Prostate gland (tissue), 2 donors: ENCODE measurements at regions not wholly inside any gene's neighbourhood (a gene's known extent, or its start where the extent isn't known, plus 50 kb on each side); places are given as distances from the start of the nearest gene placed in this dataset.

Source experiments
- DNase-seq: peaks from one replicate; pipeline ENCODE4 v3.0.0-alpha.2; 2019; ENCODE audit warnings: low spot score
- H3K27ac ChIP-seq, 2 donors: fragments of 200-600 bp; sonication (generic); 2 replicates each; pipeline ENCODE4 v1.5.1; 2017 to 2019
- H3K27me3 ChIP-seq: fragments of 200-600 bp; sonication (generic); replicated peaks from 2 replicates; pipeline ENCODE4 v1.5.1; 2019; ENCODE audit not compliant: insufficient read depth
- H3K36me3 ChIP-seq, 2 donors: fragments of 200-600 bp; sonication (generic); 1 replicate in 1 of 2; 2 replicates in 1 of 2; pipeline versions ENCODE4 v1.5.1 to v1.8.1; 2017 to 2019
- H3K4me1 ChIP-seq: fragments of 200-600 bp; sonication (generic); replicated peaks from 2 replicates; pipeline ENCODE4 v1.5.1; 2019
- H3K4me3 ChIP-seq, 2 donors: fragments of 200-600 bp; sonication (generic); 2 replicates each; pipeline ENCODE4 v1.5.1; 2017 to 2019
- H3K9me3 ChIP-seq: fragments of 200-600 bp; sonication (generic); 2 replicates; pipeline ENCODE4 v1.5.1; 2017
- CTCF ChIP-seq, 4 experiments: fragments of 200-600 bp in 2 of 4; fragments of 450-650 bp in 2 of 4; sonication (generic) in 2 of 4; IDR thresholded peaks; 1 replicate in 3 of 4; 2 replicates in 1 of 4; pipeline ENCODE4 v1.5.1; 2016 to 2019; ENCODE audit warnings: antibody characterized with exemption in 4 of 4, mild to moderate bottlenecking in 2 of 4, moderate library complexity in 2 of 4
- POLR2A ChIP-seq: fragments of 450-650 bp; IDR thresholded peaks from one replicate; pipeline ENCODE4 v1.6.1; 2016; ENCODE audit warnings: antibody characterized with exemption, mild to moderate bottlenecking
- POLR2AphosphoS5 ChIP-seq: sonication (generic); formaldehyde crosslinking; IDR thresholded peaks from one replicate; pipeline ENCODE4 v1.6.1; 2017; ENCODE audit warnings: antibody characterized with exemption
- WGBS: methylation state at CpG from one replicate; pipeline ENCODE4 v1.1.5; 2018; 5-methylcytosine and 5-hydroxymethylcytosine counted together
- intact Hi-C: fragments of 100-400 bp; cut with DNase I; formaldehyde crosslinking; loops from one replicate; pipeline ENCODE4 v1.14.2; 2022

GRCh38 chr5:167712986-167713585 lies 578.4 kb upstream of the WWC1 start:
- H3K9me3 ChIP-seq, result no peaks in the 10 kb centered on the region
- H3K27ac ChIP-seq, result no peak overlapping the region
- intact Hi-C loops, result no loop called here
- H3K36me3 ChIP-seq, result no peaks in the 10 kb centered on the region
- no peaks in the 10 kb centered on the region for H3K27me3 ChIP-seq
- no peak for DNase-seq
- H3K4me3 ChIP-seq, result no peak overlapping the region
- no peak for TF ChIP-seq POLR2AphosphoS5
- no peak for TF ChIP-seq CTCF (IDR thresholded peaks at IDR 0.05)
- TF ChIP-seq POLR2A, result no peak
- no peaks in the 10 kb centered on the region for H3K4me1 ChIP-seq
- WGBS, result 52% methylated on average over 7 of the region's 7 CpGs

GRCh38 chr5:167713896-167714295 lies 577.5 kb upstream of the WWC1 start:
- TF ChIP-seq CTCF (IDR thresholded peaks at IDR 0.05), result no peak
- TF ChIP-seq POLR2A, result no peak
- no peak for TF ChIP-seq POLR2AphosphoS5
- Histone ChIP-seq H3K27me3 (no peaks in the 10 kb centered on the region), H3K36me3 (no peaks in the 10 kb centered on the region), H3K4me1 (no peaks in the 10 kb centered on the region), H3K27ac (no peak overlapping the region), H3K9me3 (no peaks in the 10 kb centered on the region), H3K4me3 (no peak overlapping the region)
- intact Hi-C loops, result no loop called here
- DNase-seq, result no peak
- WGBS, result 89% methylated on average over 1 of the region's 1 CpG

DNA sequence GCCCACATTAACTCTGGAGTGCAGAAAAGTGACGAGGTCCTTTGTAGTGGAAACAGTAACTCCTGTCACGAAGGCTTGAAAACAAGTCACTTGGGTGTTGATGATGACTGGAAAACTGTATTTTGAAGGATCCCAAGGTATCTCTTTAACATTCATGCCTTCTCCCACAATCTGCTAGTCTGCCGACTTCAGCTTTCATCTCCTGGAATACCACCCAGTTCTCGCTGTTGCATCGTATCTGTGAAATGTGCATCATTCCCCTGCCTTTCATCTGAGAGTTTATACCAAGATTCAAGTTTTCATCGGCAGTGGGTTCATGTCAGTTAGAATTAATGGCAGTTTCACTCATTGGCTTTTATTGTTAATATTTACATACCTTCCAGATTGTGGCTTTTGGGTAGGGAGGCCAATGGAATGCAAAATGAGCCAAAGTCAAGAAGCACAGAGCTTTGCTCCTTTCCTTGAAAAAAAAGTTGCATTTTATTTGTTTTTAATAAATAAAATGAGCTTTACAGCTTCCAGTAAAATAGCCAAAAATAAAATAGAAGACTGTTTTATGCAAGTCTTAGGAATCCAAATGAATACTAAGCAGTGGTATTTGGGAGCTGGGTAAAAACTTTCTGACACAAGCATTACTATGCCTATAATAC lies 575.2 kb upstream of the WWC1 start:
- WGBS, result 81% methylated on average over 6 of the region's 6 CpGs
- H3K27me3 ChIP-seq, result no peaks in the 10 kb centered on the region
- H3K4me3 ChIP-seq, result no peak overlapping the region
- DNase-seq, result no peak
- intact Hi-C loops, result no loop called here
- TF ChIP-seq POLR2AphosphoS5, result no peak
- H3K4me1 ChIP-seq, result no peaks in the 10 kb centered on the region
- H3K27ac ChIP-seq, result no peak overlapping the region
- H3K36me3 ChIP-seq, result no peaks in the 10 kb centered on the region
- H3K9me3 ChIP-seq, result no peaks in the 10 kb centered on the region

- H3K36me3 ChIP-seq, result no peaks in the 10 kb centered on the region
- no peak overlapping the region for H3K27ac ChIP-seq
- WGBS, result 89% methylated on average over 3 of the region's 3 CpGs
- DNase-seq, result no peak
- no peaks in the 10 kb centered on the region for H3K4me1 ChIP-seq
- no peaks in the 10 kb centered on the region for H3K9me3 ChIP-seq
- intact Hi-C loops, result loop anchor here (5.0 to 10.0 kb wide), 3 partner anchors 115 to 497 kb away; no protein-coding TSS in a partner anchor
- H3K4me3 ChIP-seq, result no peak overlapping the region
- H3K27me3 ChIP-seq, result no peaks in the 10 kb centered on the region
- TF ChIP-seq CTCF (IDR thresholded peaks at IDR 0.05) (no peak), POLR2AphosphoS5 (no peak), POLR2A (no peak)
These were observed 571.2 kb upstream of the WWC1 start for GRCh38 chr5:167720259-167720658.

GRCh38 chr5:167720676-167721260 lies 570.7 kb upstream of the WWC1 start:
- TF ChIP-seq POLR2A (no peak), CTCF (IDR thresholded peaks at IDR 0.05) (no peak), POLR2AphosphoS5 (no peak)
- intact Hi-C loops, result loop anchor here (5.0 to 10.0 kb wide), 3 partner anchors 114 to 497 kb away; no protein-coding TSS in a partner anchor
- Histone ChIP-seq H3K4me3 (no peak overlapping the region), H3K27ac (no peak overlapping the region), H3K36me3 (no peaks in the 10 kb centered on the region), H3K9me3 (no peaks in the 10 kb centered on the region), H3K4me1 (no peaks in the 10 kb centered on the region), H3K27me3 (no peaks in the 10 kb centered on the region)
- 57% methylated on average over 5 of the region's 5 CpGs for WGBS
- DNase-seq, result no peak
